ENCODE measurements at regions not wholly inside any gene's neighbourhood (a gene's known extent, or its start where the extent isn't known, plus 50 kb on each side); places are given as distances from the start of the nearest gene placed in this dataset.

DNA sequence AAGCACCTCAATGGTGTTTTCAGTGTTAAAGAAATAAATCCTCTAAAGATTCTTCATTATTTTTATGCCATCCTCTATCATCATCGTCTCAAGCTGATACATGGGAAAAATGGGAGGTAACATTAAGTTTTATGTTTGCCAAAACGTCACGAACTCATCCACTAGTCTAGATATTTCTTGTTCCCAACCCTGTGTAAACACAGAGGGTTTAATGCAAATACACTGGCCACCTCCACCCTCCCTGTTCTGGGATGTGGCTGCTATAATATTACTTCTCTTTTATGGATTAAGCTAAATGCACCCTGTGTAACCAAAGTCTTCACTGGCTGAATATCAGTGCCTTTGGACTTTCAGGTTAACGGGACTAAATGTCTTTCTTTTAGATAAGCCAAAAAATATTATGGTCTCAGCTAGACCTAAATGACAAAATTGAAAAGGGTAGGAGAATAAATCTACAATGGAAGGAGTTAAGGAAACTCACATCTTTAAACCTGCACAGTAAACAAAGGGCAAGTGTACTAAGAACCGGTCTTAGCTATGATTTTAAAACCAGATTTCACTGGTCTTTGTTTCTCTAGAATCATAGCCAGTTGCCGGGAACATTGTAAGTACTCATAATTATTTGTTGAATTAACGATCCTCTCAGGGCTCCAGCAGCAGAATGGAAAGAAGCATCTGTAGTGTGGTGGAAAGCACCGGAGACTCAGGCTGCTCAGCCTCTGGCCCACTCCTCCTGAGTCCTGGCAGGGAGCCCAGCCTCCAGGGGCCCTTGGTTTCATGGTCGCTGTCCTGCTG, 103.5 kb upstream of the NOCT start:
- no peaks in the 10 kb centered on the region for H3K9me1 ChIP-seq (ENCODE audit: insufficient read depth, low read length)
- no TSS peak for BruUV-seq (replicated peaks)
- no peak overlapping the region for H3K23ac ChIP-seq (ENCODE audit: low read depth, low read length)
- CTCF ChIA-PET: interaction anchor here (1.8 kb wide), 1 partner anchor 14 kb away, joined by 4 read pairs; no protein-coding TSS in a partner anchor
- no peak overlapping the region for H2AK9ac ChIP-seq (replicated peaks; ENCODE audit: low read depth, low read length, poor library complexity)
- H2BK5ac ChIP-seq (ENCODE audit: low read depth, low read length, poor library complexity, severe bottlenecking): no peak overlapping the region
- TF ChIP-seq RCOR1 (IDR thresholded peaks at IDR 0.05; ENCODE audit: insufficient replicate concordance, low read length): no peak
- TF ChIP-seq NFE2L2 (IDR thresholded peaks at IDR 0.05; ENCODE audit: low read depth, low read length): no peak
- TF ChIP-seq, protein P1, sequence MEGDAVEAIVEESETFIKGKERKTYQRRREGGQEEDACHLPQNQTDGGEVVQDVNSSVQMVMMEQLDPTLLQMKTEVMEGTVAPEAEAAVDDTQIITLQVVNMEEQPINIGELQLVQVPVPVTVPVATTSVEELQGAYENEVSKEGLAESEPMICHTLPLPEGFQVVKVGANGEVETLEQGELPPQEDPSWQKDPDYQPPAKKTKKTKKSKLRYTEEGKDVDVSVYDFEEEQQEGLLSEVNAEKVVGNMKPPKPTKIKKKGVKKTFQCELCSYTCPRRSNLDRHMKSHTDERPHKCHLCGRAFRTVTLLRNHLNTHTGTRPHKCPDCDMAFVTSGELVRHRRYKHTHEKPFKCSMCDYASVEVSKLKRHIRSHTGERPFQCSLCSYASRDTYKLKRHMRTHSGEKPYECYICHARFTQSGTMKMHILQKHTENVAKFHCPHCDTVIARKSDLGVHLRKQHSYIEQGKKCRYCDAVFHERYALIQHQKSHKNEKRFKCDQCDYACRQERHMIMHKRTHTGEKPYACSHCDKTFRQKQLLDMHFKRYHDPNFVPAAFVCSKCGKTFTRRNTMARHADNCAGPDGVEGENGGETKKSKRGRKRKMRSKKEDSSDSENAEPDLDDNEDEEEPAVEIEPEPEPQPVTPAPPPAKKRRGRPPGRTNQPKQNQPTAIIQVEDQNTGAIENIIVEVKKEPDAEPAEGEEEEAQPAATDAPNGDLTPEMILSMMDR (conservative IDR thresholded peaks at IDR 0.05; ENCODE audit: low read depth, low read length): no peak
- no peak for TF ChIP-seq MAZ (IDR thresholded peaks at IDR 0.05; ENCODE audit: borderline replicate concordance, low read depth, low read length)
- no peak for TF ChIP-seq RAD21 (IDR thresholded peaks at IDR 0.05; ENCODE audit: low read length)
- TF ChIP-seq RFX5 (IDR thresholded peaks at IDR 0.05; ENCODE audit: low read depth, low read length): no peak
- no peak for TF ChIP-seq MXI1 (IDR thresholded peaks at IDR 0.05; ENCODE audit: borderline replicate concordance, low read depth, low read length)
- TF ChIP-seq CEBPB (IDR thresholded peaks at IDR 0.05; ENCODE audit: low read depth, low read length): no peak
- no peak for TF ChIP-seq POLR2A (IDR thresholded peaks at IDR 0.05; ENCODE audit: low read depth, low read length)
- TF ChIP-seq, protein P2, sequence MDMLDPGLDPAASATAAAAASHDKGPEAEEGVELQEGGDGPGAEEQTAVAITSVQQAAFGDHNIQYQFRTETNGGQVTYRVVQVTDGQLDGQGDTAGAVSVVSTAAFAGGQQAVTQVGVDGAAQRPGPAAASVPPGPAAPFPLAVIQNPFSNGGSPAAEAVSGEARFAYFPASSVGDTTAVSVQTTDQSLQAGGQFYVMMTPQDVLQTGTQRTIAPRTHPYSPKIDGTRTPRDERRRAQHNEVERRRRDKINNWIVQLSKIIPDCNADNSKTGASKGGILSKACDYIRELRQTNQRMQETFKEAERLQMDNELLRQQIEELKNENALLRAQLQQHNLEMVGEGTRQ (IDR thresholded peaks at IDR 0.05; ENCODE audit: low read depth, low read length): no peak
- TF ChIP-seq CHD1 (IDR thresholded peaks at IDR 0.05; ENCODE audit: low read depth, low read length): no peak
- no peak for TF ChIP-seq BHLHE40 (IDR thresholded peaks at IDR 0.05; ENCODE audit: low read depth, low read length)
- no peak for TF ChIP-seq SMC3 (IDR thresholded peaks at IDR 0.05; ENCODE audit: low read depth, low read length)
- no peak overlapping the region for H3K14ac ChIP-seq (replicated peaks; ENCODE audit: low read depth, low read length)
- no peak overlapping the region for H2BK15ac ChIP-seq (ENCODE audit: low read depth, low read length)
- H3K4me2 ChIP-seq (ENCODE audit: low read depth, low read length): no peak overlapping the region
- dilution Hi-C loops (cut with HindIII; ENCODE audit: low sequenced_read_pairs, unreplicated experiment): no loop called here
- peaks cover 6% of the 10 kb centered on the region; the same call in 1 of the 2 replicates for H3K4me1 ChIP-seq (ENCODE audit: control insufficient read depth, insufficient read depth, low read length)
- 27% methylated on average over 2 of the region's 9 CpGs; no CpG with 5 or more reads in 1 of the 2 experiments for WGBS, 2 experiments (ENCODE audit: extremely low coverage in 2 of 2, insufficient read length in 1 of 2)
- H2BK120ac ChIP-seq (ENCODE audit: low read depth, low read length): no peak overlapping the region
- no peaks in the 10 kb centered on the region for H3K9me3 ChIP-seq (ENCODE audit: control insufficient read depth, insufficient read depth, low read length)
- H3K27ac ChIP-seq (ENCODE audit: insufficient read depth, low read length): no peak overlapping the region
- H4K20me1 ChIP-seq (ENCODE audit: insufficient read depth, low read length): no peaks in the 10 kb centered on the region
- H3K36me3 ChIP-seq (ENCODE audit: control insufficient read depth, insufficient read depth, low read length): no peaks in the 10 kb centered on the region
- H4K5ac ChIP-seq (ENCODE audit: low read depth, low read length): no peak overlapping the region
- intact Hi-C loops (cut with micrococcal nuclease): loop anchor here (10.0 kb wide), 1 partner anchor 817 kb away; no protein-coding TSS in a partner anchor
- H3K79me1 ChIP-seq (ENCODE audit: low read depth in 1 of 2, low read length in 2 of 2): no peaks in the 10 kb centered on the region
- POLR2A ChIA-PET (ENCODE audit: unreplicated experiment): no interaction called here
- DNase-seq (no peak), ATAC-seq (ENCODE audit: low read depth) (no peak)
- no peak overlapping the region for H4K8ac ChIP-seq (ENCODE audit: low read depth in 2 of 2, low read length in 2 of 2)
- no peak overlapping the region for H3K9ac ChIP-seq (ENCODE audit: low read depth, low read length)
- H2AK5ac ChIP-seq (ENCODE audit: low read depth, low read length): no peak overlapping the region
- H4K91ac ChIP-seq (ENCODE audit: insufficient read depth, low read depth, low read length): no peak overlapping the region
- no peak overlapping the region for H3K4me3 ChIP-seq (ENCODE audit: insufficient read depth, low read depth, low read length)
- H3K4ac ChIP-seq (ENCODE audit: low read depth, low read length): no peak overlapping the region
- H3K27me3 ChIP-seq (ENCODE audit: control insufficient read depth, insufficient read depth, low read length): peaks cover 3% of the 10 kb centered on the region
- in situ Hi-C loops (cut with MboI; ENCODE audit: low sequenced_read_pairs): no loop called here
- no peak overlapping the region for H3K56ac ChIP-seq (ENCODE audit: extremely low read depth, insufficient read depth, low read length)
- H2BK20ac ChIP-seq (ENCODE audit: low read depth, low read length): no peak overlapping the region; the same call in 1 of the 2 replicates
- H3K18ac ChIP-seq (ENCODE audit: low read depth, low read length): no peak overlapping the region
- H2AFZ ChIP-seq (replicated peaks; ENCODE audit: low read length, poor library complexity): no peak overlapping the region
